ENCODE measurements at regions not wholly inside any gene's neighbourhood (a gene's known extent, or its start where the extent isn't known, plus 50 kb on each side); places are given as distances from the start of the nearest gene placed in this dataset.

- WGBS, 3 donors, result 59 to 78% (median 61%) methylated on average over 1 of the region's 1 CpG
- no peaks in the 10 kb centered on the region for H3K4me1 ChIP-seq
- H3K27ac ChIP-seq, result no peak overlapping the region
- intact Hi-C loops (cut with DNase I), result no loop called here
- no peaks in the 10 kb centered on the region for H3K9me3 ChIP-seq
- H3K36me3 ChIP-seq (ENCODE audit: insufficient read depth in 1 of 2, low read depth in 1 of 2), result no peaks in the 10 kb centered on the region
- ATAC-seq, result no peak
- no peaks in the 10 kb centered on the region for H3K27me3 ChIP-seq (ENCODE audit: insufficient read depth in 3 of 3, low read length in 2 of 3)
- H3K4me3 ChIP-seq, result no peak overlapping the region
- TF ChIP-seq CTCF (IDR thresholded peaks at IDR 0.05), result no peak
- no peak for DNase-seq
Observed at GRCh38 chr4:175986668-175987067, 79.0 kb upstream of the WDR17 start.

GRCh38 chr4:175988511-175988910 is 77.1 kb upstream of the WDR17 start:
- H3K27ac ChIP-seq, result no peak overlapping the region
- no peaks in the 10 kb centered on the region for H3K27me3 ChIP-seq (ENCODE audit: insufficient read depth in 3 of 3, low read length in 2 of 3)
- no peak overlapping the region for H3K4me3 ChIP-seq
- 51 to 74% (median 53%) methylated on average over 1 of the region's 1 CpG for WGBS, 3 donors
- H3K36me3 ChIP-seq (ENCODE audit: insufficient read depth in 1 of 2, low read depth in 1 of 2), result no peaks in the 10 kb centered on the region
- DNase-seq, result no peak
- no peaks in the 10 kb centered on the region for H3K9me3 ChIP-seq
- intact Hi-C loops (cut with DNase I), result no loop called here
- no peak for TF ChIP-seq CTCF (IDR thresholded peaks at IDR 0.05)
- no peaks in the 10 kb centered on the region for H3K4me1 ChIP-seq
- ATAC-seq, result no peak

- ATAC-seq, result no peak
- intact Hi-C loops (cut with DNase I), result no loop called here
- no peaks in the 10 kb centered on the region for H3K4me1 ChIP-seq
- DNase-seq, result no peak
- no peak overlapping the region for H3K27ac ChIP-seq
- peaks cover 0 to 15% (median 2%) of the 10 kb centered on the region in 3 donors for H3K27me3 ChIP-seq (ENCODE audit: insufficient read depth in 3 of 3, low read length in 2 of 3)
- no peak for TF ChIP-seq CTCF (IDR thresholded peaks at IDR 0.05)
- H3K4me3 ChIP-seq, result no peak overlapping the region
- no peaks in the 10 kb centered on the region for H3K36me3 ChIP-seq (ENCODE audit: insufficient read depth in 1 of 2, low read depth in 1 of 2)
- no peaks in the 10 kb centered on the region for H3K9me3 ChIP-seq
Observed at GRCh38 chr4:175996206-175996605, 69.4 kb upstream of the WDR17 start.

- no peaks in the 10 kb centered on the region for H3K36me3 ChIP-seq (ENCODE audit: insufficient read depth in 1 of 2, low read depth in 1 of 2)
- no peaks in the 10 kb centered on the region for H3K4me1 ChIP-seq
- intact Hi-C loops (cut with DNase I), result no loop called here
- no peak overlapping the region for H3K4me3 ChIP-seq
- peaks cover 0 to 19% (median 2%) of the 10 kb centered on the region in 3 donors for H3K27me3 ChIP-seq (ENCODE audit: insufficient read depth in 3 of 3, low read length in 2 of 3)
- no peaks in the 10 kb centered on the region for H3K9me3 ChIP-seq
- 55 to 71% (median 65%) methylated on average over 2 of the region's 2 CpGs for WGBS, 3 donors
- DNase-seq (no peak), ATAC-seq (no peak)
- H3K27ac ChIP-seq, result no peak overlapping the region
- no peak for TF ChIP-seq CTCF (IDR thresholded peaks at IDR 0.05)
Observed at GRCh38 chr4:175997291-175997690, 68.3 kb upstream of the WDR17 start.

GRCh38 chr4:175998782-175999181 is 66.9 kb upstream of the WDR17 start:
- DNase-seq (no peak), ATAC-seq (no peak)
- no peak overlapping the region for H3K4me3 ChIP-seq
- no peaks in the 10 kb centered on the region for H3K36me3 ChIP-seq (ENCODE audit: insufficient read depth in 1 of 2, low read depth in 1 of 2)
- peaks cover 0 to 19% (median 2%) of the 10 kb centered on the region in 3 donors for H3K27me3 ChIP-seq (ENCODE audit: insufficient read depth in 3 of 3, low read length in 2 of 3)
- no peaks in the 10 kb centered on the region for H3K9me3 ChIP-seq
- no peaks in the 10 kb centered on the region for H3K4me1 ChIP-seq
- no peak for TF ChIP-seq CTCF (IDR thresholded peaks at IDR 0.05)
- intact Hi-C loops (cut with DNase I), result no loop called here
- H3K27ac ChIP-seq, result no peak overlapping the region
